T-cell (primary cell): ENCODE measurements at regions not wholly inside any gene's neighbourhood (a gene's known extent, or its start where the extent isn't known, plus 50 kb on each side); places are given as distances from the start of the nearest gene placed in this dataset.
"Not testable (repeated sequence)": the region's sequence is repeated elsewhere in the genome, so short reads cannot be mapped to it uniquely, and the experiment has no call there.

Experiments
- ATAC-seq, 4 experiments: fragments of 200-7000 bp in 3 of 4; fragments of 150-1000 bp in 1 of 4; cut with Tn5 transposase; replicated peaks in 1 of 4; 1 replicate in 3 of 4; 2 replicates in 1 of 4; pipeline ENCODE4 v1.10.0; 2021; ENCODE audit warnings: moderate library complexity in 3 of 4, mild to moderate bottlenecking in 2 of 4, moderate number of reproducible peaks in 1 of 4
- CTCF ChIA-PET, 2 donors: fragments of 300-600 bp; sonication (Branson Sonifier 250); formaldehyde crosslinking; loops; one replicate each; lab custom pipeline; 2022; ENCODE audit warnings: antibody characterized with exemption in 2 of 2; lab: Charles Lee
- POLR2A ChIA-PET, 2 donors: fragments of 300-600 bp; sonication (Branson Sonifier 250); formaldehyde crosslinking; loops; one replicate each; lab custom pipeline; 2022; ENCODE audit warnings: antibody characterized with exemption in 2 of 2; lab: Charles Lee
- DNase-seq, 35 experiments: peaks; one replicate each; pipeline versions ENCODE4 v3.0.0 to v3.0.0-alpha.2; 2013 to 2023
- H3K27ac ChIP-seq: one replicate; pipeline ENCODE4 v1.5.1; 2013; ENCODE audit warnings: low read length
- H3K27me3 ChIP-seq, 2 experiments: replicated peaks in 1 of 2; 1 replicate in 1 of 2; 2 replicates in 1 of 2; pipeline versions ENCODE4 v1.6.1 to v1.7.0; 2013; ENCODE audit warnings: low read length in 1 of 2, mixed read lengths in 1 of 2; ENCODE audit not compliant: control insufficient read depth in 2 of 2, insufficient read depth in 2 of 2; ENCODE audit errors: extremely low read depth in 1 of 2
- H3K36me3 ChIP-seq, 2 donors: 1 replicate in 1 of 2; 2 replicates in 1 of 2; pipeline versions ENCODE4 v1.6.1 to v1.7.0; 2013; ENCODE audit warnings: low read length in 1 of 2; ENCODE audit not compliant: control insufficient read depth in 2 of 2, insufficient read depth in 1 of 2; ENCODE audit errors: extremely low read depth in 1 of 2
- H3K4me1 ChIP-seq, 2 experiments: 1 replicate in 1 of 2; 2 replicates in 1 of 2; pipeline versions ENCODE4 v1.6.1 to v1.7.0; 2013; ENCODE audit warnings: low read length in 2 of 2, mixed read lengths in 1 of 2; ENCODE audit not compliant: insufficient read depth in 2 of 2, control insufficient read depth in 1 of 2; ENCODE audit errors: extremely low read depth in 1 of 2
- H3K4me3 ChIP-seq, 2 donors: 1 replicate in 1 of 2; 2 replicates in 1 of 2; pipeline versions ENCODE4 v1.5.1 to v1.7.0; 2013; ENCODE audit warnings: mild to moderate bottlenecking in 2 of 2, low read length in 1 of 2, moderate library complexity in 1 of 2; ENCODE audit not compliant: control insufficient read depth in 1 of 2; ENCODE audit errors: extremely low read depth in 1 of 2
- H3K9me3 ChIP-seq: 2 replicates; pipeline ENCODE4 v1.7.0; 2013
- H3K27ac Mint-ChIP-seq, 2 donors: one replicate each; pipeline ENCODE4 v1.8.0; 2020 to 2021; ENCODE audit warnings: mild to moderate bottlenecking in 2 of 2, mixed read lengths in 2 of 2
- H3K27me3 Mint-ChIP-seq, 2 donors: one replicate each; pipeline ENCODE4 v1.8.0; 2021 to 2022; ENCODE audit warnings: mixed read lengths in 2 of 2
- H3K36me3 Mint-ChIP-seq: one replicate; pipeline ENCODE4 v1.8.0; 2021; ENCODE audit warnings: mixed read lengths
- H3K4me1 Mint-ChIP-seq, 3 donors: one replicate each; pipeline ENCODE4 v1.8.0; 2020 to 2022; ENCODE audit warnings: mixed read lengths in 3 of 3, mild to moderate bottlenecking in 1 of 3
- H3K4me3 Mint-ChIP-seq, 3 donors: one replicate each; pipeline ENCODE4 v1.8.0; 2020 to 2022; ENCODE audit warnings: mild to moderate bottlenecking in 3 of 3, mixed read lengths in 3 of 3, moderate library complexity in 3 of 3
- H3K9me3 Mint-ChIP-seq, 3 donors: one replicate each; pipeline ENCODE4 v1.8.0; 2020 to 2022; ENCODE audit warnings: mixed read lengths in 3 of 3
- WGBS: methylation state at CpG from one replicate; pipeline ENCODE4 v1.1.5; 2013; ENCODE audit warnings: missing lambda C conversion rate; ENCODE audit not compliant: insufficient coverage; 5-methylcytosine and 5-hydroxymethylcytosine counted together

DNA sequence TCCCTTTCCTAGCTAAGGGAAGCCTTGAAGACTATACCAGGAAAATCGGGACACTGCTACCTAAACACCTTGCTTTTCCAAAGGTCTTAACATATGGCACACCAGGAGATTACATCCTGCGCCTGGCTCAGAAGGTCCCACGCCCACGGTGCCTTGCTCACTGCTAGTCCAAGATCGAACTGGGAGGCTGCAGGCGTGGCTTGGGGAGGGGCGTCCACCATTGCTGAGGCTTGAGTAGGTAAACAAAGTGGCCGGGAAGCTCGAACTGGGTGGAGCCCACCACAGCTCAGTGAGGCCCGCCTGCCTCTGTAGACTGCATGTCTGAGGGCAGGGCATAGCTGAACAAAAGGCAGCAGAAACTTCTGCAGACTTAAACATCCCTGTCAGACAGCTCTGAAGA, 459.7 kb upstream of the EYS start:
- peaks cover 24 to 60% (median 44%) of the 10 kb centered on the region in 3 donors for H3K9me3 Mint-ChIP-seq
- H3K27ac ChIP-seq, ATAC-seq, H3K36me3 Mint-ChIP-seq, POLR2A ChIA-PET, CTCF ChIA-PET, H3K4me3 Mint-ChIP-seq, H3K27ac Mint-ChIP-seq, H3K9me3 ChIP-seq, H3K4me1 ChIP-seq, H3K36me3 ChIP-seq, H3K4me1 Mint-ChIP-seq, H3K27me3 ChIP-seq, H3K27me3 Mint-ChIP-seq, H3K4me3 ChIP-seq, DNase-seq: not testable (repeated sequence)
- WGBS: 86% methylated on average over 9 of the region's 10 CpGs

DNA sequence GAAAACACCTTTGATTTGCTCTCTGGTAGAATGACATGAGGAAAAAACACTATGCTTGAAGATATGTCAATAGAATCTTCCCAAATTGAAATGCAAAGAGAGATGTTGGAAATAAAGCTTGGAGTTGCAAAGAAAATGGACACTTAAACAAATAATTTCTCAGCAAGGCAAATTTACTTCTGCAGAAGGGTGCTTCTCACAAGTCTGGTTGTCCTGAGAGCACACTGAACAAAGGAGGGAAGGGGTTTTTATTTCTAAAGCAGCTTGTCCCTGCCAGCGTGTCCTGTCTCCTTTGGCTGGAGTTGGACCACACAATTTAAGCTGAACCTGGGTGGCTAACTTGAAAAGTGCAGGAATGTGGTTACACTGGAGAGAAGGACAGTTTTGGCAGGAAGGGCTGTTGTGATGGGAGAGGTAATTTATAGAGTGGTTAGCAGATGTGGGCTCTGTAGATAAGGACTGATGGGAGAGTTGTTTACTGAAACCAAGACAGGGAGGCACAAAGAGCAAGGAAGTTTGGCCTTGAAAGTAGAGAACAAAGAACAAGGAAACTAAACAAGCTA, 454.6 kb upstream of the EYS start:
- Histone ChIP-seq H3K36me3 (no peaks in the 10 kb centered on the region), H3K4me3 (no peak overlapping the region), H3K4me1 (no peaks in the 10 kb centered on the region), H3K27ac (no peak overlapping the region), H3K9me3 (no peaks in the 10 kb centered on the region), H3K27me3 (no peaks in the 10 kb centered on the region)
- Mint-ChIP-seq H3K9me3 (peaks cover 29 to 65% (median 39%) of the 10 kb centered on the region in 3 donors), H3K27ac (no peak overlapping the region), H3K4me1 (no peaks in the 10 kb centered on the region), H3K4me3 (no peak overlapping the region), H3K27me3 (no peaks in the 10 kb centered on the region), H3K36me3 (no peaks in the 10 kb centered on the region)
- WGBS: 62% methylated on average over 1 of the region's 1 CpG
- ChIA-PET CTCF (no interaction called here), POLR2A (interaction anchor here in 1 of 2 donors (0.6 kb wide), 1 partner anchor 12 kb away, joined by 3 read pairs; no protein-coding TSS in a partner anchor)
- DNase-seq: no peak
- ATAC-seq: no peak

DNA sequence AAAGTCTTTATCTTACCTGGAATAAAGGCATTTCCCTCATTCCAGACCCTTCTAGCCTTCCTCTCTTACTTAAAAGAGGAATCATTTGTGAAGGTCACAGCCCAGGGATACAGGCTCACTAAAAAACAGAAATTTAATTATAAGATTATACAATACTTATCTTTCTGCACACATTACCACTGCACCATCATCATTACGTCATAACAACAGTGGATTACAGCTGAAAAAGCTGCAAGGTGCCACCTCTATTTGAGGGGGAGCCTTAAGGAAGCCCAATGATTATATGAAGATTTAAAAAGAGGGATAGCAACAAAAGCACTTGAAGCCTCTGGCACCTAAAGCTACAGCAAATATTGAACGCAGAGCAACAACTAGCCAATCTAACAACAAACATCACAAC, 452.9 kb upstream of the EYS start:
- H3K4me3 Mint-ChIP-seq: no peak overlapping the region
- Histone ChIP-seq H3K27me3 (no peaks in the 10 kb centered on the region), H3K36me3 (no peaks in the 10 kb centered on the region), H3K9me3 (no peaks in the 10 kb centered on the region), H3K4me3 (no peak overlapping the region), H3K27ac (no peak overlapping the region), H3K4me1 (no peaks in the 10 kb centered on the region)
- no peak overlapping the region for H3K27ac Mint-ChIP-seq
- ChIA-PET POLR2A (no interaction called here), CTCF (no interaction called here)
- peaks cover 29 to 56% (median 39%) of the 10 kb centered on the region in 3 donors for H3K9me3 Mint-ChIP-seq
- WGBS: no CpG with 5 or more reads among the region's 2 CpGs
- no peak for ATAC-seq
- H3K36me3 Mint-ChIP-seq: no peaks in the 10 kb centered on the region
- H3K27me3 Mint-ChIP-seq: no peaks in the 10 kb centered on the region
- no peaks in the 10 kb centered on the region for H3K4me1 Mint-ChIP-seq
- DNase-seq: no peak

DNA sequence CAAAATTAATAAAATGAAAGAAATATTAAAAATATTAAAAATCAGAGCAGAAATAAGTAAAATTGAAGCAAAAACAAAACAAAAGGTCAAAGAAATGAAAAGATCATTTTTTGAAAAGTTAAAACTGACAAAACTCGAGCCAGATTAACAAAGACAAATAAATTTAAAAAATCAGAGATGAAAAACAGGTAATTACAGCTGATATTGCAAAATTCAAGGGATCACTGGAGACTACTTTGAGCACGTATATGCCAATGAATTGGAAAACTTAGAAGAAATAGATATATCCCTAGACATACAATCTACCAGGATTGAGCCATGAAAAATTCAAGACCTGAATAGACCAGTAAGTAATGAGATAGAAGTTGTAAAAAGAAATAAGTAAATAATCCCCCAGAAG, 446.2 kb upstream of the EYS start:
- H3K36me3 ChIP-seq: no peaks in the 10 kb centered on the region
- no peaks in the 10 kb centered on the region for H3K4me1 Mint-ChIP-seq
- ChIA-PET POLR2A (no interaction called here), CTCF (no interaction called here)
- DNase-seq (no peak), ATAC-seq (no peak)
- no peak overlapping the region for H3K4me3 Mint-ChIP-seq
- H3K4me1 ChIP-seq: no peaks in the 10 kb centered on the region
- no peak overlapping the region for H3K27ac ChIP-seq
- WGBS: no CpG with 5 or more reads among the region's 2 CpGs
- peaks cover 8 to 25% (median 16%) of the 10 kb centered on the region in 3 donors for H3K9me3 Mint-ChIP-seq
- no peaks in the 10 kb centered on the region for H3K9me3 ChIP-seq
- no peaks in the 10 kb centered on the region for H3K36me3 Mint-ChIP-seq
- no peaks in the 10 kb centered on the region for H3K27me3 ChIP-seq
- no peak overlapping the region for H3K4me3 ChIP-seq
- no peaks in the 10 kb centered on the region for H3K27me3 Mint-ChIP-seq
- H3K27ac Mint-ChIP-seq: no peak overlapping the region

DNA sequence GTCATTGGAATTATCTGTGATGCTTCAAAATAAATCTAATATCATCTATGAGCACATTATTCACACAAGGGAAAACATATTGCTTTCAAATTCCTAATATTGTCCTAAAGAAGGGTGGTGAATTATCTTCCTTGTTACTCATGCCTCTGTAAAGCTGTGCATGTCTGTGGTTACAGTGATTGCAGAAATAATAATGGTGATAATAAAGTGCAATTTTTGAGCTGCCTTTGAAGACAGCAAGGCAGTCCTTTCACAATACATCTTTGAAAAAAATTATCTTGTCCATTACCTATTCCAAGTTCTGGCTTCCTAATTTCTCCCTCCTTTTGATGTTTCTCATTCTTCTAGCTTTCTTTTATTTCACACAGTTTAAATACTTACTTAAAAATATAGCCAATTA, 442.1 kb upstream of the EYS start:
- Histone ChIP-seq H3K27ac (no peak overlapping the region), H3K4me3 (no peak overlapping the region), H3K9me3 (peaks cover under 1% of the 10 kb centered on the region), H3K27me3 (no peaks in the 10 kb centered on the region), H3K36me3 (no peaks in the 10 kb centered on the region), H3K4me1 (no peaks in the 10 kb centered on the region)
- Mint-ChIP-seq H3K4me3 (no peak overlapping the region), H3K36me3 (no peaks in the 10 kb centered on the region), H3K27me3 (no peaks in the 10 kb centered on the region), H3K27ac (no peak overlapping the region), H3K9me3 (peaks cover 8 to 20% (median 12%) of the 10 kb centered on the region in 3 donors), H3K4me1 (no peaks in the 10 kb centered on the region)
- DNase-seq: no peak
- ChIA-PET CTCF (no interaction called here), POLR2A (no interaction called here)
- ATAC-seq: no peak

DNA sequence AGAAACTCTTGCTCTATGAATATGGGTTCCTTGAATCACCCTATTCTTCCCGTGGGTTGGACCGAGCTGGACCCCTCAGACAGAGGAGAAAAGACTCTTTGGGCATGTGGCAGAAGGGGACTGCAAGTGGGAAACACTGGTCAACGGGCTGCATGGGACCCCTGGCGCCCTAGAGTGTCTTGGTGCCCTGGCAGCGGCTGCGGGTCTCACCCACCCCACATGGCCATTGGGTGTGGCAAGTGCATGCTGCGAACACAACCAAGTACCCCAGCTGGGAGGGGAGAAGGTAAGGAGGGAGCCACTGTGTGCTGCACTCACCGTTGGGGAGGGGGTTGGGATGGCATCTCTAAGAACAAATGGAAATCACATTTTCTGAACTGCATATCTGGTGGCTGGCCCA, 438.8 kb upstream of the EYS start:
- no peak overlapping the region for H3K27ac Mint-ChIP-seq
- no peaks in the 10 kb centered on the region for H3K36me3 Mint-ChIP-seq
- Histone ChIP-seq H3K4me3 (no peak overlapping the region), H3K27me3 (no peaks in the 10 kb centered on the region), H3K27ac (no peak overlapping the region), H3K4me1 (no peaks in the 10 kb centered on the region), H3K36me3 (no peaks in the 10 kb centered on the region), H3K9me3 (peaks cover 2% of the 10 kb centered on the region)
- H3K4me1 Mint-ChIP-seq: no peaks in the 10 kb centered on the region
- DNase-seq (no peak), ATAC-seq (no peak)
- H3K4me3 Mint-ChIP-seq: no peak overlapping the region
- ChIA-PET CTCF (no interaction called here), POLR2A (no interaction called here)
- 84% methylated on average over 4 of the region's 8 CpGs for WGBS
- no peaks in the 10 kb centered on the region for H3K27me3 Mint-ChIP-seq
- H3K9me3 Mint-ChIP-seq: peaks cover 7 to 19% (median 11%) of the 10 kb centered on the region in 3 donors

DNA sequence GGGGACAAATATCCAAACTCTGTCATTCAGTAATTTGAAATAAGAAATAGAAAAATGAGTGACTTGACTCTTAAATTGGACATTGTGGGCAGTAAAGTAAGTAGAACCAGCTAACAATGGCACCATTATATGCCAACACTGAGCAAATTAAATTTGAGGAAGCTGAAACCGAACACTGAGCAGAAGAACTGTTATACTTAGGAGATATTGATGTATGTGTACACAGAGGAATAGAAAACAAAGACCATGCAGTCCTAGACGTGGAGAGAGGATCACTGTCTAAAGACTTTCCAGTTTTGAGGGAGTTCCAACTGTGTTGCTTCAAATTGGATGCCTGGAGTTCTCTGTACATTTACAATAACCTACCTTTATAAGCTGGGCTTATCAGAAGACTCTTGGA, 427.0 kb upstream of the EYS start:
- no peaks in the 10 kb centered on the region for H3K27me3 ChIP-seq
- Mint-ChIP-seq H3K4me1 (no peaks in the 10 kb centered on the region), H3K27ac (no peak overlapping the region), H3K36me3 (no peaks in the 10 kb centered on the region), H3K4me3 (no peak overlapping the region), H3K27me3 (no peaks in the 10 kb centered on the region), H3K9me3 (peaks cover 0 to 18% (median 16%) of the 10 kb centered on the region in 3 donors)
- no peak overlapping the region for H3K27ac ChIP-seq
- no peaks in the 10 kb centered on the region for H3K9me3 ChIP-seq
- H3K4me1 ChIP-seq: no peaks in the 10 kb centered on the region
- DNase-seq (no peak), ATAC-seq (no peak)
- no peak overlapping the region for H3K4me3 ChIP-seq
- CTCF ChIA-PET: no interaction called here
- no peaks in the 10 kb centered on the region for H3K36me3 ChIP-seq
- no CpG with 5 or more reads among the region's 2 CpGs for WGBS
- POLR2A ChIA-PET: no interaction called here
